GM12864 (cell line): ENCODE measurements at regions not wholly inside any gene's neighbourhood (a gene's known extent, or its start where the extent isn't known, plus 50 kb on each side); places are given as distances from the start of the nearest gene placed in this dataset.

Experiments
- DNase-seq: peaks from one replicate; pipeline ENCODE4 v3.0.0-alpha.2; 2011; ENCODE audit warnings: low read depth
- H3K4me3 ChIP-seq: 2 replicates; pipeline ENCODE4 v1.5.1; 2011; ENCODE audit warnings: mild to moderate bottlenecking, low read depth, low read length, control low read depth
- CTCF ChIP-seq: IDR thresholded peaks from 2 replicates; pipeline ENCODE4 v1.5.1; 2011; ENCODE audit warnings: low read depth, mild to moderate bottlenecking, moderate library complexity, low read length, control low read depth, inconsistent platforms; ENCODE audit errors: missing control alignments

- no peak for DNase-seq
- no peak overlapping the region for H3K4me3 ChIP-seq
- TF ChIP-seq CTCF: no peak
Measured at GRCh38 chr4:152117520-152117919, 356.7 kb upstream of the GATB start.

GRCh38 chr4:152117054-152117453, 356.2 kb upstream of the GATB start:
- TF ChIP-seq CTCF: no peak
- H3K4me3 ChIP-seq: no peak overlapping the region
- no peak for DNase-seq

GRCh38 chr4:152115794-152116193, 355.0 kb upstream of the GATB start:
- no peak for TF ChIP-seq CTCF
- no peak for DNase-seq
- H3K4me3 ChIP-seq: no peak overlapping the region

GRCh38 chr4:152115118-152115517, 354.3 kb upstream of the GATB start:
- DNase-seq: no peak
- H3K4me3 ChIP-seq: no peak overlapping the region
- no peak for TF ChIP-seq CTCF

- H3K4me3 ChIP-seq: no peak overlapping the region
- no peak for TF ChIP-seq CTCF
- no peak for DNase-seq
Measured at GRCh38 chr4:152114562-152114961, 353.8 kb upstream of the GATB start.

- peak; percentile 12 for DNase-seq
- no peak overlapping the region for H3K4me3 ChIP-seq
- no peak for TF ChIP-seq CTCF
Measured at GRCh38 chr4:152112887-152113286, 352.1 kb upstream of the GATB start.

- TF ChIP-seq CTCF: no peak
- no peak for DNase-seq
- no peak overlapping the region for H3K4me3 ChIP-seq
Measured at GRCh38 chr4:152112190-152112589, 351.4 kb upstream of the GATB start.
